Lower lobe of right lung (tissue), 2 donors: ENCODE measurements at regions not wholly inside any gene's neighbourhood (a gene's known extent, or its start where the extent isn't known, plus 50 kb on each side); places are given as distances from the start of the nearest gene placed in this dataset.

Source experiments
- ATAC-seq, 2 donors: fragments of 200-7000 bp; cut with Tn5 transposase; one replicate each; pipeline ENCODE4 v1.9.1; 2020 to 2022; ENCODE audit warnings: mild to moderate bottlenecking in 2 of 2, moderate library complexity in 2 of 2
- DNase-seq: peaks from one replicate; pipeline ENCODE4 v3.0.0-alpha.2; 2020
- H3K27ac ChIP-seq: fragments of 200-600 bp; one replicate; pipeline ENCODE4 v1.8.0; 2022
- H3K27me3 ChIP-seq: fragments of 200-600 bp; one replicate; pipeline ENCODE4 v1.8.0; 2022; ENCODE audit warnings: low read depth
- H3K36me3 ChIP-seq: fragments of 200-600 bp; one replicate; pipeline ENCODE4 v1.8.0; 2022; ENCODE audit warnings: mild to moderate bottlenecking
- H3K4me1 ChIP-seq: fragments of 200-600 bp; one replicate; pipeline ENCODE4 v1.8.0; 2022
- H3K4me3 ChIP-seq: fragments of 200-600 bp; one replicate; pipeline ENCODE4 v1.8.0; 2022; ENCODE audit warnings: mild to moderate bottlenecking
- H3K9me3 ChIP-seq: fragments of 200-600 bp; one replicate; pipeline ENCODE4 v1.8.0; 2022
- intact Hi-C: fragments of 100-400 bp; cut with DNase I; formaldehyde crosslinking; loops from one replicate; pipeline ENCODE4 v1.11.0; 2022
- TF ChIP-seq, protein P1 (sequence below): fragments of 200-600 bp; IDR thresholded peaks from one replicate; pipeline ENCODE4 v1.8.0; 2022; ENCODE audit warnings: antibody characterized with exemption, mild to moderate bottlenecking
- donor health status: DM: no; HTN: yes; CAD: no; lungs with severe emphysema.

DNA sequence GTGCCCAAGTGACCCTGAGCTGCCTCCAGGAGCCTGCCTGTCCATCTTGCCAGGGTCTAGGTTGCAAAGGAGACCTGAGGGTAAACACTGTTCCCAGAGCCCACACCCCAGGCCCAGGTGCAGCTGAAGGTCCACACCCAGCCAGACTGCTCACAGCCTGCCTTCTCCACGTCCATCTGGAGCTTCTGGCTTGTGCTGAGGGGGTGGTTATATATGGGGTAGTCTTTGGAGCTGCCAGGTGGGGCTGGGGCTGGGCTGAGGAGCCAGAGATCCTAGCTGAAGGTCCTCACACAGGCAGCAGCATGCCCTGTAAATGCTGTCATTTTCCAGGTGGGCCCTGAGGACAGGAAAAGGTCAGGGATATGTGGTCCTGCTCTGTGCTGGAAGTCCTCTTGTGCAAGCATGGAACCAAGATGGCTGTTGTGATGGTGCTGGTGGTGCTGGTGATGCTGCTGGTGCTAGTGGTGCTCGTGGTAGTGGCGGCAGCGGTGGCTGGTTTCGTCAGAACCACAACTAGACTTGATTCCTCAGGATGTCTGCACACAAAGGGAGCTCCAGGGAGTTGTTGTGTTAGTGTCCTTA, 182.7 kb downstream of the MATN1 start:
- Histone ChIP-seq H3K9me3 (no peaks in the 10 kb centered on the region), H3K4me3 (no peak overlapping the region), H3K4me1 (no peaks in the 10 kb centered on the region), H3K27me3 (peaks cover 7% of the 10 kb centered on the region), H3K27ac (no peak overlapping the region), H3K36me3 (no peaks in the 10 kb centered on the region)
- no peak for ATAC-seq
- DNase-seq = no peak
- intact Hi-C loops = no loop called here
- TF ChIP-seq, protein P1, sequence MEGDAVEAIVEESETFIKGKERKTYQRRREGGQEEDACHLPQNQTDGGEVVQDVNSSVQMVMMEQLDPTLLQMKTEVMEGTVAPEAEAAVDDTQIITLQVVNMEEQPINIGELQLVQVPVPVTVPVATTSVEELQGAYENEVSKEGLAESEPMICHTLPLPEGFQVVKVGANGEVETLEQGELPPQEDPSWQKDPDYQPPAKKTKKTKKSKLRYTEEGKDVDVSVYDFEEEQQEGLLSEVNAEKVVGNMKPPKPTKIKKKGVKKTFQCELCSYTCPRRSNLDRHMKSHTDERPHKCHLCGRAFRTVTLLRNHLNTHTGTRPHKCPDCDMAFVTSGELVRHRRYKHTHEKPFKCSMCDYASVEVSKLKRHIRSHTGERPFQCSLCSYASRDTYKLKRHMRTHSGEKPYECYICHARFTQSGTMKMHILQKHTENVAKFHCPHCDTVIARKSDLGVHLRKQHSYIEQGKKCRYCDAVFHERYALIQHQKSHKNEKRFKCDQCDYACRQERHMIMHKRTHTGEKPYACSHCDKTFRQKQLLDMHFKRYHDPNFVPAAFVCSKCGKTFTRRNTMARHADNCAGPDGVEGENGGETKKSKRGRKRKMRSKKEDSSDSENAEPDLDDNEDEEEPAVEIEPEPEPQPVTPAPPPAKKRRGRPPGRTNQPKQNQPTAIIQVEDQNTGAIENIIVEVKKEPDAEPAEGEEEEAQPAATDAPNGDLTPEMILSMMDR = no peak

DNA sequence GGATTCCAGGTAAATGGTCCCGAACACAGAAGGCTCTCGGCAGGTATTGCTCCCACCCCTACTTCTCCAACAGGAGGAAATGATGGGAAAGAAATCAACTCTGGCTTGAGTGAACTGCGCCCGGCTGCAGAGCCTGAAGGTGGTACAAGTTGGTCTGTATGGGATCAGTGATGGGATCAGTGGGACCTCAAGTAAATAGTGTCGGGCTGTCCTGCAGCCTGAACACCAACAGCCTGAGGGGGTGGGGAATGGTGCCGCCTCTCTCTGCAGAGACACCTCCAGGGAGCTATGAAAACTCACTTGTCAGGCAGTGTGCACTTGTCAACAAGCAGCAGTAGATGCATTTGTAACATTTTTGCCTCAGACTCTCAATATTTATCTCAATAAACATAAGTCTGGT, 183.5 kb downstream of the MATN1 start:
- Histone ChIP-seq H3K27ac (no peak overlapping the region), H3K36me3 (no peaks in the 10 kb centered on the region), H3K9me3 (no peaks in the 10 kb centered on the region), H3K4me3 (no peak overlapping the region), H3K27me3 (peaks cover 7% of the 10 kb centered on the region), H3K4me1 (no peaks in the 10 kb centered on the region)
- TF ChIP-seq, protein P1 = no peak
- DNase-seq (no peak), ATAC-seq (no peak)
- intact Hi-C loops = no loop called here

DNA sequence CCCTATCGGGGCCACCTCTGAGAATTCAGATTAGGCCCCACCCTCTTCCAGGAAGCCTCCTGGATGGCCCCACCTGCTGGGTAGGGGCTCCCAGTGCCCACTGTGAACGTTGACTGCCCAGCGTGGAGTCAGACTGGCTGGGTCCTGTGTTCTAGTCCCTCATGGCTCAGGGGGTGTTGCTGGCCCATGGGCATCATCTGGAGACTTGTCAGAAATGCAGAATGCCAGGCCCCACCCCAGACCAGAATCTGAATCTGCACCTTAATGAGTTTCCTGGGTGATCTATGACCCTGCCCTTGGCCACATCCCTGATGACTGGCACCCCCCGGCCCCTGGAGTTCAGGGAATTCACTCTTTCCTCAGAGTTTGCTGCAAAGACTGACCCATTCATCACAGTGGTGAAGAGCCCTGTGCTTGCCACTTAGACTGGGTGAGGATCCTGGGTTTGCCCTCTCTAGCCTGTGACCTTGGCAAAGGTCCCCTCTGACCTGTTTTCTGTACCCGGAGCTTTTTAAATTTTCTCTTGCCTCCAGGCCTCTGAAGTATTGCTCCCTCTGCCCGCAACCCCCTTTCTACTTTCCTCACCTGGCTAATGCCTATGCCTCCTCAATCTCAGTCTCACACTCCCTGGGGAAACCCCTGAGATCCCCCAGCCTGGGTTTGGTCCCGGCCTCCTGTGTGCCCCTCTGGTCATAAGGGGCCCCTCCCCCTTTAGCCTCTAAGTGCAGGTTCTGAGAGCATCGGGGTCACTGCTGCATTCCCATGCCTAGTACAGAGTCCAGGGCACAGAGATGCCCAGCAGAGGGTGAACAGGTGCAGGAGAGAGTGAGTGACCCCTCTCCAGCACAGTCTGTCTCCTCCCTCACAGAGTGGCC, 184.2 kb downstream of the MATN1 start:
- intact Hi-C loops = no loop called here
- Histone ChIP-seq H3K9me3 (no peaks in the 10 kb centered on the region), H3K4me1 (no peaks in the 10 kb centered on the region), H3K27ac (no peak overlapping the region), H3K27me3 (peaks cover 7% of the 10 kb centered on the region), H3K36me3 (no peaks in the 10 kb centered on the region), H3K4me3 (no peak overlapping the region)
- ATAC-seq (no peak), DNase-seq (no peak)
- TF ChIP-seq, protein P1 = no peak

DNA sequence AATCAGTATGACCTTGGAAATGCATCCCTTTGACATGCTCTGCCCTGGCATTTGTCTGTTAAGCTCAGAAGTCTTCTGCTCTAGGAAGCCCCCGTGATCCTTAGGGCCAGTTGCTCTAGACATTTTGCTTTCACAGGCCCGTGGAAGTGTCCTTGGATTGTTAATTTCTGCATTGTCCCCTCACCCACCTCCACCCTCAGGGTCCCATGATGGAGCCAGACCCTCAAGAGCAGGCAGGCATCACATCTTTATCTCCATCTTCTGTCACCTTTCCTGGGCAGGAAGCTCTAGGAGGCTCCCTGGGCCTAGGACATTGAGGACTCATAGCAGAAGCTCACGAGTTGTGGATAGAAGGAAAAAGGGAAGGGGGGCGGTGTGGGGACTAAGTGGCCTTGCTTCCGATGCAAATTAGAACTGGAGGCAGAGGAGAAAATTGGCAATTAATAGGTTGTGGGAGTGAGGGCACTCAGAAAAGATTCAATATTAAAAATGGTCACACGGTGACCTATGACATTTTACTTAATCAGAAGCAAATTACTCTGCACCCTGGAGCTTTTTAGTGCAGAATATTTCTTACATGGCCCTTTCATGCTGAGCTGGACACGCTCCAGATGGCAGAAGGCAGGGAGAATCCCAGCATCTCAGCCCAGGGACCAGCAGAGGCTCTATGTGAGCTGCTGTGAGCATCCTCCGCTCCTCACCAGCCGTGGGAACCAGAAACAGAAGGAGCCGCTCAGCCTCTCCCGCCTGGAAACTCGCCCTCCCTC, 185.0 kb downstream of the MATN1 start:
- ATAC-seq (no peak), DNase-seq (no peak)
- H3K36me3 ChIP-seq = no peaks in the 10 kb centered on the region
- H3K9me3 ChIP-seq = no peaks in the 10 kb centered on the region
- no peak overlapping the region for H3K27ac ChIP-seq
- H3K4me1 ChIP-seq = no peaks in the 10 kb centered on the region
- H3K4me3 ChIP-seq = no peak overlapping the region
- H3K27me3 ChIP-seq = peaks cover 4% of the 10 kb centered on the region
- intact Hi-C loops = no loop called here
- TF ChIP-seq, protein P1 = no peak

DNA sequence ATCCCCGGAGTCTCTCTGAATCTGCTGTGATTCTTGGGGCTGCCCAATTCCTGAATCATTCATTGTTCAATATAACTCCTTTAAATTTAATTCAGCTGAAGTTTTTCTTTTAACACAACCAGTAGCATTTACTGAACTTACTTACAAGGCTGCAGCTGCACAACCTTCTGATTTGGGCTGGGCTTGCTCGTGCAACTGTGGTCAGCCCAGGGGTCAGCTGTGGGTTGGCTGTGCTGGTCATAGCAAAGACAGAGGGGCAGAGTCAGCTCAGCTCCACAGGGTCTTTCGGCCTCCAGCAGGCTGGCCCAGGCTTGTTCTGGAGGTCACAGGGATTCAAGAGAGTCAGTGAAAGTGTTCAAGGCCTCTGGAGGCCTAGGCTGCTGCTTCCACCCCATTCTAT, 186.1 kb downstream of the MATN1 start:
- no peak for ATAC-seq
- Histone ChIP-seq H3K9me3 (no peaks in the 10 kb centered on the region), H3K36me3 (no peaks in the 10 kb centered on the region), H3K27me3 (peaks cover 3% of the 10 kb centered on the region), H3K27ac (no peak overlapping the region), H3K4me1 (no peaks in the 10 kb centered on the region), H3K4me3 (no peak overlapping the region)
- intact Hi-C loops = no loop called here
- no peak for DNase-seq
- TF ChIP-seq, protein P1 = no peak
